Pancreas (tissue), 10 donors: ENCODE measurements at regions not wholly inside any gene's neighbourhood (a gene's known extent, or its start where the extent isn't known, plus 50 kb on each side); places are given as distances from the start of the nearest gene placed in this dataset.
A peak's percentile ranks its signal among the peaks of the same experiment; 100 is the strongest.

Experiments
- ATAC-seq, 4 donors: fragments of 200-7000 bp; cut with Tn5 transposase; one replicate each; pipeline versions ENCODE4 v1.8.0 to v1.9.1; 2020; ENCODE audit warnings: mild to moderate bottlenecking in 4 of 4, moderate library complexity in 4 of 4
- DNase-seq, 6 donors: peaks; one replicate each; pipeline ENCODE4 v3.0.0-alpha.2; 2020
- FAIRE-seq: peaks from 2 replicates; lab custom pipeline; 2012; peaks lifted over from hg19 to GRCh38; lab: Jason Lieb, UNC
- H3K27ac ChIP-seq, 4 donors: fragments of 200-600 bp; sonication (generic); 1 replicate in 3 of 4; 2 replicates in 1 of 4; pipeline versions ENCODE4 v1.5.0 to v1.8.0; 2020
- H3K27me3 ChIP-seq, 4 donors: fragments of 200-600 bp; one replicate each; pipeline ENCODE4 v1.8.0; 2021
- H3K36me3 ChIP-seq, 3 donors: fragments of 200-600 bp; sonication (generic) in 1 of 3; one replicate each; pipeline versions ENCODE4 v1.5.0 to v1.8.0; 2020 to 2021
- H3K4me1 ChIP-seq, 3 donors: fragments of 200-600 bp; one replicate each; pipeline ENCODE4 v1.8.0; 2021
- H3K4me3 ChIP-seq, 4 donors: fragments of 200-600 bp; sonication (generic) in 2 of 4; one replicate each; pipeline versions ENCODE4 v1.5.0 to v1.8.0; 2020 to 2021
- H3K9me3 ChIP-seq, 4 donors: fragments of 200-600 bp; one replicate each; pipeline ENCODE4 v1.8.0; 2021
- WGBS, 2 donors: extraction: QIAGEN DNeasy Blood & Tissue Kit; methylation state at CpG; one replicate each; pipeline ENCODE4 v1.1.7; 2013; 5-methylcytosine and 5-hydroxymethylcytosine counted together
- intact Hi-C, 3 donors: fragments of 100-400 bp; cut with DNase I; formaldehyde crosslinking; loops; one replicate each; pipeline versions ENCODE4 v1.11.1 to v1.14.2; 2022
- TF ChIP-seq, protein P1 (sequence below), 4 donors: fragments of 200-600 bp; sonication (generic) in 3 of 4; IDR thresholded peaks; one replicate each; pipeline versions ENCODE4 v1.5.0 to v1.8.0; 2021; ENCODE audit warnings: antibody characterized with exemption in 4 of 4
- donor health status: healthy with polysubstance abuse.
- donor health status: DM: no; HTN: no; CAD: no; lungs with moderate emphysema.
- donor health status: DM: no; HTN: no; CAD: no.
- donor health status: control.
- donor health status: control.
- donor health status: Bipolar disorder and iron deficiency.
- donor health status: DM: yes; HTN: yes; CAD: no.
- donor health status: DM: no; HTN: no; CAD: no.
- donor health status: DM: no; HTN: no; CAD: no.
- donor health status: DM: yes; HTN: yes; CAD: no.

GRCh38 chr16:65661558-65661957 lies 539.7 kb upstream of the CDH11 start:
- WGBS, 2 donors: 57 to 71% methylated on average over 5 of the region's 5 CpGs
- DNase-seq: no peak
- H3K4me1 ChIP-seq: no peaks in the 10 kb centered on the region
- no peaks in the 10 kb centered on the region for H3K27me3 ChIP-seq
- no peak overlapping the region for H3K27ac ChIP-seq
- no peaks in the 10 kb centered on the region for H3K9me3 ChIP-seq
- no peak for ATAC-seq
- intact Hi-C loops: no loop called here
- H3K36me3 ChIP-seq: no peaks in the 10 kb centered on the region
- TF ChIP-seq, protein P1, sequence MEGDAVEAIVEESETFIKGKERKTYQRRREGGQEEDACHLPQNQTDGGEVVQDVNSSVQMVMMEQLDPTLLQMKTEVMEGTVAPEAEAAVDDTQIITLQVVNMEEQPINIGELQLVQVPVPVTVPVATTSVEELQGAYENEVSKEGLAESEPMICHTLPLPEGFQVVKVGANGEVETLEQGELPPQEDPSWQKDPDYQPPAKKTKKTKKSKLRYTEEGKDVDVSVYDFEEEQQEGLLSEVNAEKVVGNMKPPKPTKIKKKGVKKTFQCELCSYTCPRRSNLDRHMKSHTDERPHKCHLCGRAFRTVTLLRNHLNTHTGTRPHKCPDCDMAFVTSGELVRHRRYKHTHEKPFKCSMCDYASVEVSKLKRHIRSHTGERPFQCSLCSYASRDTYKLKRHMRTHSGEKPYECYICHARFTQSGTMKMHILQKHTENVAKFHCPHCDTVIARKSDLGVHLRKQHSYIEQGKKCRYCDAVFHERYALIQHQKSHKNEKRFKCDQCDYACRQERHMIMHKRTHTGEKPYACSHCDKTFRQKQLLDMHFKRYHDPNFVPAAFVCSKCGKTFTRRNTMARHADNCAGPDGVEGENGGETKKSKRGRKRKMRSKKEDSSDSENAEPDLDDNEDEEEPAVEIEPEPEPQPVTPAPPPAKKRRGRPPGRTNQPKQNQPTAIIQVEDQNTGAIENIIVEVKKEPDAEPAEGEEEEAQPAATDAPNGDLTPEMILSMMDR (IDR thresholded peaks at IDR 0.05): no peak
- H3K4me3 ChIP-seq: no peak overlapping the region
- FAIRE-seq: no peak

GRCh38 chr16:65660390-65660789 lies 538.5 kb upstream of the CDH11 start:
- WGBS, 2 donors: 47 to 61% methylated on average over 5 of the region's 5 CpGs

GRCh38 chr16:65659758-65660157 lies 537.9 kb upstream of the CDH11 start:
- Histone ChIP-seq H3K4me1 (no peaks in the 10 kb centered on the region), H3K9me3 (no peaks in the 10 kb centered on the region), H3K27me3 (no peaks in the 10 kb centered on the region), H3K27ac (no peak overlapping the region), H3K4me3 (no peak overlapping the region), H3K36me3 (no peaks in the 10 kb centered on the region)
- FAIRE-seq (no peak), ATAC-seq (no peak), DNase-seq (no peak)
- TF ChIP-seq, protein P1 (IDR thresholded peaks at IDR 0.05): no peak
- 67 to 83% methylated on average over 7 of the region's 7 CpGs for WGBS, 2 donors
- intact Hi-C loops: no loop called here

More at GRCh38 chr16:65660390-65660789, 538.5 kb upstream of the CDH11 start:
- no peaks in the 10 kb centered on the region for H3K27me3 ChIP-seq
- no peaks in the 10 kb centered on the region for H3K4me1 ChIP-seq
- no peaks in the 10 kb centered on the region for H3K36me3 ChIP-seq
- H3K9me3 ChIP-seq: no peaks in the 10 kb centered on the region
- ATAC-seq (no peak), DNase-seq (no peak), FAIRE-seq (no peak)
- intact Hi-C loops: no loop called here
- H3K4me3 ChIP-seq: no peak overlapping the region
- H3K27ac ChIP-seq: no peak overlapping the region
- TF ChIP-seq, protein P1 (IDR thresholded peaks at IDR 0.05): no peak

- Histone ChIP-seq H3K9me3 (no peaks in the 10 kb centered on the region), H3K27ac (no peak overlapping the region), H3K36me3 (no peaks in the 10 kb centered on the region), H3K4me1 (no peaks in the 10 kb centered on the region), H3K4me3 (no peak overlapping the region), H3K27me3 (no peaks in the 10 kb centered on the region)
- intact Hi-C loops: no loop called here
- WGBS, 2 donors: 40 to 56% methylated on average over 2 of the region's 2 CpGs
- TF ChIP-seq, protein P1 (IDR thresholded peaks at IDR 0.05): no peak
- ATAC-seq (no peak), FAIRE-seq (no peak), DNase-seq (no peak)
These were observed 536.9 kb upstream of the CDH11 start for GRCh38 chr16:65658787-65659220.

DNA sequence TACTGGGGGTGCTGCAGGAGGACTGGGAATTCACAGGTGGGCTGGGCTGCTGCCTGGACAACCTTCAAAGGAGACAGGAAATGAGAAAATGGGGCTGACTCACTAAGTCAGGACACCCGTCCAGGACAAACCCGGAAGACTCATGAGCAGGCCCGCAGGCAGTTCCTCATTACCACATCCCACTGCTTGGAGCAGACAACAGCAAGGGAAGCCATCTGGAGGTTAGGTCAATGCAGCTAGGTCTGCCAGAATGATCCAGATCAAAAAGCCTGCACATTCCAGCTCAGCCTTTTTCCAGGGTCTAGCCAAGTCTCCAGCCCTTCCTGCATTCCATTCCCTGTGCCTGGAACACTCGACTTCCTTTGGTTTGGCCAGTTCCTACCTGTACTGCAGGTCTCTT lies 536.5 kb upstream of the CDH11 start:
- TF ChIP-seq, protein P1 (IDR thresholded peaks at IDR 0.05): no peak
- FAIRE-seq: no peak
- Histone ChIP-seq H3K4me3 (no peak overlapping the region), H3K36me3 (no peaks in the 10 kb centered on the region), H3K4me1 (no peaks in the 10 kb centered on the region), H3K9me3 (no peaks in the 10 kb centered on the region), H3K27me3 (no peaks in the 10 kb centered on the region), H3K27ac (no peak overlapping the region)
- DNase-seq: no peak
- 27 to 31% methylated on average over 4 of the region's 4 CpGs for WGBS, 2 donors
- peak in 3 of 4 donors; percentile 44 to 89 (median 70) for ATAC-seq
- intact Hi-C loops: no loop called here
